ENCODE measurements at regions not wholly inside any gene's neighbourhood (a gene's known extent, or its start where the extent isn't known, plus 50 kb on each side); places are given as distances from the start of the nearest gene placed in this dataset.

DNA sequence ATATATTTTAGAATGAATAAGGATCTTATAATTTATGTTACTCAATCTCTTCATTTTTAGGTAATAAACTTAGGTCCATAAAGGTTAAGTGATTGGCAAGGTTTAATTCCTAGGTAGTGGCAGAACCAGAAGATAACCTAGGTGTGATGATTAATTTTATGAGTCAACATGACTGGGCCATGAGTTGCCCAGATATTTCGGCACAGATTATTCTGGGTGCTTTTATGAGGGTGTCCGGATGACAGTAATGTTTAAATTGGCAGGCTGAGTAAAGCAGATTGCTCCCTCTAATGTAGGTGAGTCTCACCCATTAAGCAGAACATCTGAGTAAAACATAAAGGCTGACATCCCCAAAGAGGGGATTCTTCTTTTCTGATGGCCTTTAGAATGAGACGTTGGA lies 1349.3 kb upstream of the CELF2 start:
- no peaks in the 10 kb centered on the region for H3K4me1 ChIP-seq (ENCODE audit: low read depth)
- no peaks in the 10 kb centered on the region for H3K36me3 ChIP-seq
- TF ChIP-seq, protein P1, sequence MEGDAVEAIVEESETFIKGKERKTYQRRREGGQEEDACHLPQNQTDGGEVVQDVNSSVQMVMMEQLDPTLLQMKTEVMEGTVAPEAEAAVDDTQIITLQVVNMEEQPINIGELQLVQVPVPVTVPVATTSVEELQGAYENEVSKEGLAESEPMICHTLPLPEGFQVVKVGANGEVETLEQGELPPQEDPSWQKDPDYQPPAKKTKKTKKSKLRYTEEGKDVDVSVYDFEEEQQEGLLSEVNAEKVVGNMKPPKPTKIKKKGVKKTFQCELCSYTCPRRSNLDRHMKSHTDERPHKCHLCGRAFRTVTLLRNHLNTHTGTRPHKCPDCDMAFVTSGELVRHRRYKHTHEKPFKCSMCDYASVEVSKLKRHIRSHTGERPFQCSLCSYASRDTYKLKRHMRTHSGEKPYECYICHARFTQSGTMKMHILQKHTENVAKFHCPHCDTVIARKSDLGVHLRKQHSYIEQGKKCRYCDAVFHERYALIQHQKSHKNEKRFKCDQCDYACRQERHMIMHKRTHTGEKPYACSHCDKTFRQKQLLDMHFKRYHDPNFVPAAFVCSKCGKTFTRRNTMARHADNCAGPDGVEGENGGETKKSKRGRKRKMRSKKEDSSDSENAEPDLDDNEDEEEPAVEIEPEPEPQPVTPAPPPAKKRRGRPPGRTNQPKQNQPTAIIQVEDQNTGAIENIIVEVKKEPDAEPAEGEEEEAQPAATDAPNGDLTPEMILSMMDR (IDR thresholded peaks at IDR 0.05; ENCODE audit: low read depth, low read length): no peak
- no peaks in the 10 kb centered on the region for H3K27me3 ChIP-seq
- H3K27ac ChIP-seq: no peak overlapping the region
- no peaks in the 10 kb centered on the region for H3K9me3 ChIP-seq (ENCODE audit: low read depth)
- no peak for DNase-seq (ENCODE audit: low read depth in 1 of 2, low spot score in 1 of 2)
- H3K4me3 ChIP-seq: no peak overlapping the region

DNA sequence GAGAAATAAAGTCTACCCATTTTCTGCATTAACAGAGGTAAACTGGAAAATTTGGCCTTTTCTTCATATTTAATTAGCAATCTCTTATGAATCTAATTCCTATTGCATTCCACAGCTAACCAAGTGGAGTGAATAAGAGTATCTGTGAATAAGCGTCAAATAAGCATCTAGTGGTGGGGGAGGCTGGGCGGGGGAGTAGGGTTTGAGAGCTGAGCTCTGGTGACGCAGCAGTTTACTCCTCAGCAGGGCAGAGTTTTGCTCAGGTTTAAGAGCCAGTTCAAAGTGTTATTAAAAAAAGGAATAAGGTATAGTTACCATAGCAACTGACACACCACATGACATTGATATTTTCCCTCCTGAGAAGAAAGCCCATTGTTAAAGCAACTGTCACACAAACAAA lies 1346.8 kb upstream of the CELF2 start:
- no peaks in the 10 kb centered on the region for H3K36me3 ChIP-seq
- no peaks in the 10 kb centered on the region for H3K4me1 ChIP-seq (ENCODE audit: low read depth)
- no peaks in the 10 kb centered on the region for H3K9me3 ChIP-seq (ENCODE audit: low read depth)
- TF ChIP-seq, protein P1 (IDR thresholded peaks at IDR 0.05; ENCODE audit: low read depth, low read length): no peak
- H3K27ac ChIP-seq: no peak overlapping the region
- DNase-seq (ENCODE audit: low read depth in 1 of 2, low spot score in 1 of 2): no peak
- no peak overlapping the region for H3K4me3 ChIP-seq
- H3K27me3 ChIP-seq: no peaks in the 10 kb centered on the region

DNA sequence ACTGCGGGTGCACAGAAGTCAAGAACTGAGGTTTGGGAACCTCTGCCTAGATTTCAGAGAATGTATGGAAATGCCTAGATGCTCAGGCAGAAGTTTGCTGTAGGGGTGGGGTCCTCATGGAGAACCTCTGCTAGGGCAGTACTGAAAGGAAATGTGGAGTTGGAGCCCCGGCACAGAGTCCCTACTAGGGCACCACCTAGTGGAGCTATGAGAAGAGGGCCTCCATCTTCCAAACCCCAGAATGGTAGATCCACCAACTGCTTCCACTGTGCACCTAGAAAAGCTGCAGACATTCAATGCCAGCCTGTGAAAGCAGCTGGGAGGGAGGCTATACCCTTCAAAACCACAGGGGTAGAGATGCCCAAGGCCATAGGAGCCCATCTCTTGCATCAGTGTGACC lies 1336.0 kb upstream of the CELF2 start:
- Histone ChIP-seq H3K27me3 (no peaks in the 10 kb centered on the region), H3K4me3 (no peak overlapping the region), H3K36me3 (no peaks in the 10 kb centered on the region), H3K9me3 (ENCODE audit: low read depth) (no peaks in the 10 kb centered on the region), H3K4me1 (ENCODE audit: low read depth) (no peaks in the 10 kb centered on the region), H3K27ac (no peak overlapping the region)
- TF ChIP-seq, protein P1 (IDR thresholded peaks at IDR 0.05; ENCODE audit: low read depth, low read length): no peak
- no peak for DNase-seq (ENCODE audit: low read depth in 1 of 2, low spot score in 1 of 2)

DNA sequence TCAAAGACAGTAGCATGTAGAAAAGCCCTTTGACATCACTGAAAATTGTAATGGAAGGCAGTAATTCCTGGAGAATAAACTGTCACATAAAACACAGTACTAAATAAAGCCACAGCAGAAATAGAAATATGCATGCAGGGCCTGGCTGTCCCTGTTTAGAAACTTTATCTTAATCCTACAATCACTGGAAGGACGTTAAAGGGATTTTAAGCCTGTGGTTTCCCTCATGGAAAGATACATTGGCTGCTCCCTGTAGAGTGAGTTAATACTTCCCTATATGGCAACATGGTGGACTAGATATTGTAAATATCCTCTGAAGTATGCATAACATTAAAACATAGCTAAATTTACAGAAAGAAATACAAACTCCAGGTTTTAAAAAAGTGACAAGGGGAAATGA lies 1334.9 kb upstream of the CELF2 start:
- Histone ChIP-seq H3K27me3 (no peaks in the 10 kb centered on the region), H3K4me3 (no peak overlapping the region), H3K9me3 (ENCODE audit: low read depth) (no peaks in the 10 kb centered on the region), H3K27ac (peak overlapping the region; percentile 9), H3K4me1 (ENCODE audit: low read depth) (no peaks in the 10 kb centered on the region), H3K36me3 (no peaks in the 10 kb centered on the region)
- no peak for DNase-seq (ENCODE audit: low read depth in 1 of 2, low spot score in 1 of 2)
- TF ChIP-seq, protein P1 (IDR thresholded peaks at IDR 0.05; ENCODE audit: low read depth, low read length): no peak

DNA sequence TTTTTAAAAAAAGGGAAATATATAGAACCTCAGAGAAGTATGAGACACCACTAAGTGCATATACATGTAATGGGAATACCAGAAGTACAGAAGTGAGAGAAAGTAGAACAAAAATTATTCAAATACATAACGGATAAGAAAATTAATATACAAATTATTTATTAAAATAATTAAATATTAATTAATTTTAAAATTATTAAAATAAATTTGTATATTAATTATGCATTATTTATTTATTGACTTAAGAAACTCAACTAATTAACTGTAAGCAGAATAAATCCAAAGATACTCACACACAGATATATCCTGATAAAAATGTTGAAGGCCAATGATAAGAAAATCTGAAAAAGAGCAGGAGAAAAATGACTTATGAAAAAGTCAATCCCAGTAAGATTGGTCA lies 1333.5 kb upstream of the CELF2 start:
- Histone ChIP-seq H3K27me3 (no peaks in the 10 kb centered on the region), H3K4me1 (ENCODE audit: low read depth) (no peaks in the 10 kb centered on the region), H3K4me3 (no peak overlapping the region), H3K27ac (no peak overlapping the region), H3K9me3 (ENCODE audit: low read depth) (no peaks in the 10 kb centered on the region), H3K36me3 (no peaks in the 10 kb centered on the region)
- TF ChIP-seq, protein P1 (IDR thresholded peaks at IDR 0.05; ENCODE audit: low read depth, low read length): no peak
- no peak for DNase-seq (ENCODE audit: low read depth in 1 of 2, low spot score in 1 of 2)

DNA sequence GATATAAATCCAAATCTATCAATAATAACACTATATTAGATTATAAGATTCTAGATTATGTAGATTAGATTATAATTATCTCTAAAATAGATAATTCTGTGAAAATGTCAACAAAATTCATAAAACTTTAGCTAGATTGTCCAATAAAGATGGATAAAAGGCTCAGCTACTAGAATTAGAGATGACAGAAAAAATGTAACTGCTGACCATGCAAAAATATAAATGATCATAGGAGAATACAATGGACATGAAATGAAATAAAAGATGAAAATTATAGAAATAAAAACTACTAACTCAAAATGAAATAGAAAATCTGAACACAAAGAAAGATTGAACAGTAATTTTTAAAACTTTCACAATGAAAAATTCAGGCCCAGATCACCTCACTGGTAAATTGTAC lies 1332.1 kb upstream of the CELF2 start:
- no peaks in the 10 kb centered on the region for H3K36me3 ChIP-seq
- DNase-seq (ENCODE audit: low read depth in 1 of 2, low spot score in 1 of 2): no peak
- no peak overlapping the region for H3K4me3 ChIP-seq
- no peaks in the 10 kb centered on the region for H3K27me3 ChIP-seq
- TF ChIP-seq, protein P1 (IDR thresholded peaks at IDR 0.05; ENCODE audit: low read depth, low read length): no peak
- no peaks in the 10 kb centered on the region for H3K9me3 ChIP-seq (ENCODE audit: low read depth)
- H3K4me1 ChIP-seq (ENCODE audit: low read depth): no peaks in the 10 kb centered on the region
- no peak overlapping the region for H3K27ac ChIP-seq
